Ectodermal cell (in vitro differentiated cells): ENCODE measurements at regions not wholly inside any gene's neighbourhood (a gene's known extent, or its start where the extent isn't known, plus 50 kb on each side); places are given as distances from the start of the nearest gene placed in this dataset.

ENCODE experiments used
- H3K27ac ChIP-seq: 2 replicates; pipeline ENCODE4 v1.7.0; 2013; ENCODE audit warnings: mild to moderate bottlenecking, low read depth, low read length; ENCODE audit not compliant: insufficient read depth, poor library complexity, severe bottlenecking
- H3K27me3 ChIP-seq: 2 replicates; pipeline ENCODE4 v1.7.0; 2013; ENCODE audit warnings: mild to moderate bottlenecking, low read length; ENCODE audit not compliant: insufficient read depth, control insufficient read depth, poor library complexity, severe bottlenecking
- H3K36me3 ChIP-seq: one replicate; pipeline ENCODE4 v1.7.0; 2013; ENCODE audit warnings: low read length; ENCODE audit not compliant: control insufficient read depth, insufficient read depth
- H3K4me1 ChIP-seq: one replicate; pipeline ENCODE4 v1.7.0; 2013; ENCODE audit warnings: low read length; ENCODE audit not compliant: control insufficient read depth, insufficient read depth
- H3K4me3 ChIP-seq: 2 replicates; pipeline ENCODE4 v1.7.0; 2013; ENCODE audit warnings: low read depth, low read length, control low read depth; ENCODE audit not compliant: insufficient read depth
- H3K9me3 ChIP-seq: 2 replicates; pipeline ENCODE4 v1.7.0; 2013; ENCODE audit warnings: mild to moderate bottlenecking, low read length, moderate library complexity; ENCODE audit not compliant: control insufficient read depth
- WGBS, 2 experiments: methylation state at CpG; one replicate each; pipeline ENCODE4 v1.1.7; 2013; ENCODE audit warnings: missing lambda C conversion rate in 2 of 2; 5-methylcytosine and 5-hydroxymethylcytosine counted together

GRCh38 chr2:212737392-212738172, 199.0 kb upstream of the ERBB4 start:
- Histone ChIP-seq H3K27ac (no peak overlapping the region), H3K36me3 (no peaks in the 10 kb centered on the region), H3K4me3 (no peak overlapping the region), H3K9me3 (no peaks in the 10 kb centered on the region), H3K4me1 (no peaks in the 10 kb centered on the region), H3K27me3 (no peaks in the 10 kb centered on the region)
- 94 to 96% methylated on average over 3 to 4 of the region's 4 CpGs for WGBS, 2 experiments

DNA sequence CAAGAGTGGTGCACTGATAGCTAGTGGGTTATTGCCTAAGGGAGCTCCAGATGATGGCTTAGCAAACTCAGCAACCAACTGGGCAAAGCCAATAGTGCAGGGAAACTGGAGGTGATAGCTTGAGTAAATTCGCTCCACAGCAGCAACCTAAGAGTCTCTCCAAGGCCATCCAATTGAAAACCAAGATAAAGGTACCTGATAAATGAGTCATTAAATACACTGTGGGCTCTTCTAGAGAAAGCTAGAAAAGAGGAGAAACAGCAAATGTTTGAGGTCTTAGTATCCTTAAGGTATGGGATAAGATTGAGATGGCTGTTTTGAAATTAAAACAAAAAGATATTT, 197.8 kb upstream of the ERBB4 start:
- Histone ChIP-seq H3K27ac (no peak overlapping the region), H3K4me1 (no peaks in the 10 kb centered on the region), H3K4me3 (no peak overlapping the region), H3K27me3 (no peaks in the 10 kb centered on the region), H3K9me3 (no peaks in the 10 kb centered on the region), H3K36me3 (no peaks in the 10 kb centered on the region)
- WGBS, 2 experiments, result 95 to 100% methylated on average over 1 of the region's 1 CpG

DNA sequence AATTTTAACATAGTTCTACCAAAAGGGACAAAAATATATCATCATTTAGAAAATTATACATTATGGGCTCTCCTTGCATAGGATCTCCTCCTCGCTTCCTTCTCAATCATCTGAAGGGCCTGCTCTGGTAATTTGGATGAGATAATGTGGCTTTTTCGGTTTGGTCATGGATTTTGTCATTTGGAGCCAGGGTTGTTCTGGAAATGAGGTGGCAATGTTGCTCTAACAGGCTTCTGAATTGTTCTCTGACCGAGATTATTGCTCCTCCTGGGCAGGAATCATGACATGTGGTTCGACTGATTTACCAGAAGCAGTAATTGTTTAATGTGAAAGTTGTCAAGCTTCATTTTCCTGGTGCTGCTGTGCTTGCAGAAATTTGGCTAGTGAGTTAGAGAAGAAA, 194.7 kb upstream of the ERBB4 start:
- Histone ChIP-seq H3K4me3 (no peak overlapping the region), H3K27me3 (no peaks in the 10 kb centered on the region), H3K9me3 (no peaks in the 10 kb centered on the region), H3K4me1 (no peaks in the 10 kb centered on the region), H3K36me3 (no peaks in the 10 kb centered on the region), H3K27ac (no peak overlapping the region)
- WGBS, 2 experiments, result 84 to 91% methylated on average over 4 of the region's 4 CpGs

DNA sequence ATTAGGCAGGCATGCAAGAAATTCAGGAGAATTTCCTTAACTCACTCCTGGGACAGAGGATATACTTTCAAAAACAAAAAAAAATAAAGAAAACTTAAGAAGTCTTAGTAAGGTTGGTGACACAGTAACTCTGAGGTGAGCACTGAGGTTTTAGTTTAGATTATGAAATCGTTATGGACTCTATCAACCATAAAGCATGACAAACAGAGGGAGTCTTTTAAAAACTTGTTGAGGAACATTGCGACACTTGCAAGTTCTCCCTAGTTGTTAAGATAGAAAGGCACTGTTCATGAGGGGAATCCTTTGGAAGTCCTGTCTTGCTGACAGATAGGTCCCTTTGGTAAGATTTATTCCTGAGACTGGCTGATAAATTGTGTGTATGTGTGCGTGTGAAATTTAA, 194.3 kb upstream of the ERBB4 start:
- 100% methylated on average over 2 of the region's 3 CpGs for WGBS, 2 experiments
- no peaks in the 10 kb centered on the region for H3K4me1 ChIP-seq
- H3K27ac ChIP-seq, result no peak overlapping the region
- no peaks in the 10 kb centered on the region for H3K36me3 ChIP-seq
- no peaks in the 10 kb centered on the region for H3K27me3 ChIP-seq
- H3K4me3 ChIP-seq, result no peak overlapping the region
- no peaks in the 10 kb centered on the region for H3K9me3 ChIP-seq

DNA sequence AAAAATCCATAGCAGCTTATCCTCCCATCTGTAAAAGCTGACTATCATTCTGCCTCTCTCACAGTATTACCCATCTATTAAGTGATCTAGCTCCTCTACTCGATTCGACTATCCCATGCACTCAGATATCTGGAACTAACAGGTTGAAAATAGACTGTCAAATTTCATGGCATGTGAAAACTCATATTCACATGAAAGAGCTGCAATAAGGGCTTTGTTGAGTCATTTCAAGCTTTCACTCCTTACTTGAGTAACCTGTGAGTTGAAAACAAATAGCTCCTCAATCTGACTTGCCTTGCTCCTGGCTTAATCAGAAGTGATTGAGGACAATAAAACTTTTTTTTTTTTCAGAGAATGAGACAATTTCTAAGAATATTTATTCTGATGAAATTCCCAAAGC, 192.4 kb upstream of the ERBB4 start:
- Histone ChIP-seq H3K36me3 (no peaks in the 10 kb centered on the region), H3K27ac (no peak overlapping the region), H3K9me3 (no peaks in the 10 kb centered on the region), H3K4me1 (no peaks in the 10 kb centered on the region), H3K27me3 (no peaks in the 10 kb centered on the region), H3K4me3 (no peak overlapping the region)
- 87 to 95% methylated on average over 2 of the region's 2 CpGs for WGBS, 2 experiments

DNA sequence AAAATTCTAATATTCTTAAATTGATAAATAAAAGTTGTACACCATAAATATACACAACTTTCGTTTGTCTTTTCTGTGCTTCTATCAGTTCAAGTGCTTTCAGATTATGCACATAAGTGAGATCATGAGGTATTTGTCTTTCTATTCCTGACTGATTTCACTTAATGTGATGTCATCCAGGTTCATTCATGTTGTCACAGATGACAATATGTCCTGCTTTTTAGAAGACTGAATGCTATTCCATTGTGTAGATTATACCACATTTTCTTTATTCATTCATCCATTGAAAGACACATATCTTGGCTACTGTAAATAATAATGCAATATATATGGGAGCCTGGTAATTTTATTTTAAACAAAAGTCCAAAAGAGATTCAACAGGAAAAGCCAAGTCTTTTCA, 190.1 kb upstream of the ERBB4 start:
- H3K27ac ChIP-seq, result no peak overlapping the region
- no peaks in the 10 kb centered on the region for H3K27me3 ChIP-seq
- no peak overlapping the region for H3K4me3 ChIP-seq
- 100% methylated on average over 1 of the region's 1 CpG for WGBS, 2 experiments
- no peaks in the 10 kb centered on the region for H3K9me3 ChIP-seq
- peaks cover 5% of the 10 kb centered on the region for H3K4me1 ChIP-seq
- no peaks in the 10 kb centered on the region for H3K36me3 ChIP-seq

DNA sequence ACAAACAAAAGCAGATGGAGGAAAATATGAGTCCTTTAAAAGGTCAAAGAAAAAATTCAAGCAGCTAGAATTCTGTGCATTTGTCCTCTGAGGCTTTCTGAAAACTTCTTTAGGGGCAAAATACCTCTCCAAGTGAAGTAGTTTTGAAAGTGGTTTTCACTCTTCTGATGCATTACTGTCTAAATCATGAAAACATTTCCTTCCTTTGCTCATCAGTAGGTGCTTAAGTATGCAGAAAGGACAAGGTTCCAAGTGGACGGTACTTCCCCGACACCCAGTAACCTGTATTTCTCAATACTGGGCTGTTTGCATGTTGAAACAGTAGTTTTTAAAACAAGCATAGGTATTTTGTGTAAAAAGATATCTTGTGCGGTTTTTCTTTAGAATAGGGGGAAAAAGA, 189.1 kb upstream of the ERBB4 start:
- WGBS, 2 experiments, result 93 to 100% methylated on average over 3 of the region's 3 CpGs
- H3K9me3 ChIP-seq, result no peaks in the 10 kb centered on the region
- no peaks in the 10 kb centered on the region for H3K27me3 ChIP-seq
- H3K4me1 ChIP-seq, result peaks cover 5% of the 10 kb centered on the region
- no peaks in the 10 kb centered on the region for H3K36me3 ChIP-seq
- H3K27ac ChIP-seq, result no peak overlapping the region
- H3K4me3 ChIP-seq, result no peak overlapping the region

- WGBS, 2 experiments, result 85 to 89% methylated on average over 2 of the region's 2 CpGs
- no peaks in the 10 kb centered on the region for H3K36me3 ChIP-seq
- no peak overlapping the region for H3K27ac ChIP-seq
- no peaks in the 10 kb centered on the region for H3K9me3 ChIP-seq
- no peak overlapping the region for H3K4me3 ChIP-seq
- H3K27me3 ChIP-seq, result no peaks in the 10 kb centered on the region
- peaks cover 5% of the 10 kb centered on the region for H3K4me1 ChIP-seq
Measured at GRCh38 chr2:212726403-212726802, 187.8 kb upstream of the ERBB4 start.

- Histone ChIP-seq H3K4me3 (no peak overlapping the region), H3K36me3 (no peaks in the 10 kb centered on the region), H3K27ac (no peak overlapping the region), H3K4me1 (peaks cover 5% of the 10 kb centered on the region), H3K9me3 (no peaks in the 10 kb centered on the region), H3K27me3 (no peaks in the 10 kb centered on the region)
- WGBS, 2 experiments, result 92 to 97% methylated on average over 4 of the region's 4 CpGs
Measured at GRCh38 chr2:212725180-212725579, 186.6 kb upstream of the ERBB4 start.

GRCh38 chr2:212723226-212723625, 184.6 kb upstream of the ERBB4 start:
- no peak overlapping the region for H3K4me3 ChIP-seq
- H3K27me3 ChIP-seq, result no peaks in the 10 kb centered on the region
- H3K9me3 ChIP-seq, result no peaks in the 10 kb centered on the region
- peaks cover 5% of the 10 kb centered on the region for H3K4me1 ChIP-seq
- H3K36me3 ChIP-seq, result no peaks in the 10 kb centered on the region
- H3K27ac ChIP-seq, result no peak overlapping the region
- WGBS, 2 experiments, result no CpG with 5 or more reads among the region's 1 CpG

DNA sequence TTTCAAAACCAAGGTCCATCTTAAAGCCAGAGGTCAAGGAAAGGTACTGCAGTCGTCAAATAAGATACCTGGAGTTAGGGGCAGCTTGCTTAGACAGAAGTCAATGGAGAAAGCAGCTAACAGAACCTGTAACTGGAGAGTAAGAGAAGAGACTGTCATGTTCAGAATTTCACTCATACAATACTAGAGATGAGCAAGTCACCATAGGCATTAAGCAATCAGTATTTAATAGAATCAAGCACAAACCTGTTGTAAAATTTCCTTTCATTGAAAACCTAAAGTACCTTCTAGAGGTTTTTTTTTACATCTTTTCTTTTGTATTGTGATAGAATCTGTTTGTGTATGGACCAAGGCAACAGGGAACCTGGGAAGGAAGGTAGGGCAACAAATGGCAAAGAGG, 183.4 kb upstream of the ERBB4 start:
- 88 to 91% methylated on average over 1 of the region's 1 CpG for WGBS, 2 experiments
- Histone ChIP-seq H3K4me1 (peaks cover 5% of the 10 kb centered on the region), H3K27me3 (no peaks in the 10 kb centered on the region), H3K9me3 (no peaks in the 10 kb centered on the region), H3K4me3 (no peak overlapping the region), H3K36me3 (no peaks in the 10 kb centered on the region), H3K27ac (no peak overlapping the region)
